GM12865 (cell line): ENCODE measurements at regions not wholly inside any gene's neighbourhood (a gene's known extent, or its start where the extent isn't known, plus 50 kb on each side); places are given as distances from the start of the nearest gene placed in this dataset.

Source experiments
- DNase-seq: peaks from one replicate; pipeline ENCODE4 v3.0.0; 2010; ENCODE audit warnings: low read depth
- H3K4me3 ChIP-seq: 2 replicates; pipeline ENCODE4 v1.5.1; 2011; ENCODE audit warnings: mild to moderate bottlenecking, low read depth, low read length, control low read depth
- TF ChIP-seq, protein P1 (sequence below): IDR thresholded peaks from 2 replicates; pipeline ENCODE4 v1.5.1; 2011; ENCODE audit warnings: low read length, control low read depth, low read depth, inconsistent platforms; ENCODE audit not compliant: insufficient read depth; ENCODE audit errors: missing control alignments

DNA sequence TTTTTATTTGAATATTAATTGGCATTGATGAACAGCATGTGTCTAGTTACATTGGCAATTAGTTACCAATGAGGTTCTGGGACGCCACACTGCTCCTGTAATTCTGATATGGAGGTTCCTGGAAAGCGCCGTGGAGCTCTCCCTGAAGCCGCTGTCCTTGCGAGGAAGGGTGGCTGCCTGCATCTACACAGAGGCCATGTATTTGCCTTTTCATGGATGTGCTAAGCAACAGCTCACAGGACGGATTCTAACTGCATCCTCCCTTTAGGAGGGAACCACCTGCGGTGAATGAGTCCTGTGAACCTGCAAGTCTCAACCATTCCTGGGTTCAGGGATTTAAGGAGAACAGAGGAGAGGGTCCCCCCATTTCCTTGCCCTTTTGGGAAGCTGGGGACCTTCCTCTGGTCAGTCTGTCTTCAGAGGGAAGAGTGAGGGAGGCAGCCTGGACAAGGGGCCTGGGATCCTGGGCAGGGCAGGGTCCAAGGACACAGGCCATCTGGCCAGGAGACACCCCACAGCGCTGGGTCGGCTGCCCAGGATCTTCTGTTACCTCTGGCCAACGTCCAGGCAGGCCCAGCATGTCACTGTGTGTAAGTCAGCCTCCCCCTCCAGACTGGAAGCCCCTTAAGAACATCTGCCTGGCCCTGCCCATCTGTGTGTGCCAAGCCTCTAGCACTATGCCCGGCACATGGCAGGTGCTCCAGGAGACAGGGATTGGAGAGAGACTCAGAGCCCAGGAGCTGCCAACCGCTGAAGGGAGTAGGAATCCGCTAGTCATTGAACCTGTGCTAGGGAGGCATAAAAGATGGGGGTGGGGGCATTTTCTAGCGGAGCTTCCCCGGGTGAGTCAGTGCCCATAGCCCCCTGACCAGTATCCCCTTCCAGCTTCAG lies 314.1 kb upstream of the TNRC6C start:
- no peak overlapping the region for H3K4me3 ChIP-seq
- TF ChIP-seq, protein P1, sequence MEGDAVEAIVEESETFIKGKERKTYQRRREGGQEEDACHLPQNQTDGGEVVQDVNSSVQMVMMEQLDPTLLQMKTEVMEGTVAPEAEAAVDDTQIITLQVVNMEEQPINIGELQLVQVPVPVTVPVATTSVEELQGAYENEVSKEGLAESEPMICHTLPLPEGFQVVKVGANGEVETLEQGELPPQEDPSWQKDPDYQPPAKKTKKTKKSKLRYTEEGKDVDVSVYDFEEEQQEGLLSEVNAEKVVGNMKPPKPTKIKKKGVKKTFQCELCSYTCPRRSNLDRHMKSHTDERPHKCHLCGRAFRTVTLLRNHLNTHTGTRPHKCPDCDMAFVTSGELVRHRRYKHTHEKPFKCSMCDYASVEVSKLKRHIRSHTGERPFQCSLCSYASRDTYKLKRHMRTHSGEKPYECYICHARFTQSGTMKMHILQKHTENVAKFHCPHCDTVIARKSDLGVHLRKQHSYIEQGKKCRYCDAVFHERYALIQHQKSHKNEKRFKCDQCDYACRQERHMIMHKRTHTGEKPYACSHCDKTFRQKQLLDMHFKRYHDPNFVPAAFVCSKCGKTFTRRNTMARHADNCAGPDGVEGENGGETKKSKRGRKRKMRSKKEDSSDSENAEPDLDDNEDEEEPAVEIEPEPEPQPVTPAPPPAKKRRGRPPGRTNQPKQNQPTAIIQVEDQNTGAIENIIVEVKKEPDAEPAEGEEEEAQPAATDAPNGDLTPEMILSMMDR = no peak
- no peak for DNase-seq

DNA sequence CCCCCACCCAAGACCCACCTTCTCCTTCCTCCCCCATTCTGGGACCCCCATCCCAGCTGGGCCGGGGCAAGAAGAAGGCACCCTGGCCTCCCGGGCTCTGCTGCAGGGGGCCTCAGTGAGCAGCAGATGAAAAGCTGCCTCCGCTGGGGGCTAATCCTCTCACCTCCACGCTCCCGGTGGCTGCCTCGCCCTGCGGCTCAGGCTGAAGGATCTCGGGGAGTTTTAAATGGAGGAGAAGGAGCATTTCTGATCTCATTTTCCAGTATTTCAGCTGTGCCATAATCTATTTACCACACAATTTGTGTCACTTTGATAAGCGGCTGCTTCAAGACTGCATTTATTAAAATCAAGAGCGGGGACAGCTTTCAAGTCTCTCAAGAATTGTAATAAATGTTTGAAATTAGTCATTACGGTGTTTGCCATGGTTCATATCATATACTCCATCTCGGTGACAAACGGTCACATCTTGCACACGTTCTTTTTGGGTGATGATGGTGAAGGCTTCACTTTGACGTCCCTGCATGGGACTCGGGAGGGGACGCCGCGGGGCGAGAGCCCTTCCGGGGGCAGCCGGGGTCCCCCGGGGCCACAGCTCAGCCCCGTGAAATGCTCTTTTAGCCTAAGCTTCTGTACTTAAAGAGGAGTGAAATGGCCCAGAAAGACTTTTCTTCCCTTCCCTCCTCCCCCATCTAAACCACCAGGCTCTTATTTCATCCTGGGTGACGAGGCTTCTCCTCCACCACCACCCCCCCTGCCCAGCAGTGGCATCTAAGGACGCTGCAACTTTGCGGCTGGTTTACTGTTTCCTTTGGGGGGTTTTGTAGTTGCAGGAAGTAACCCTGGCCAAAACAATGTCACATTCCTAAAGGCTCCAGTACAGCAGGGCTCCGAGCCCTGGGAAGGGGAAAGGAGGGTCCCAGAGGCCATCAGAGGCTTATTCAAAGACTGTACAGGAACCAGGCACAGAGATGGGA lies 313.1 kb upstream of the TNRC6C start:
- TF ChIP-seq, protein P1 = no peak
- no peak overlapping the region for H3K4me3 ChIP-seq
- DNase-seq = no peak

DNA sequence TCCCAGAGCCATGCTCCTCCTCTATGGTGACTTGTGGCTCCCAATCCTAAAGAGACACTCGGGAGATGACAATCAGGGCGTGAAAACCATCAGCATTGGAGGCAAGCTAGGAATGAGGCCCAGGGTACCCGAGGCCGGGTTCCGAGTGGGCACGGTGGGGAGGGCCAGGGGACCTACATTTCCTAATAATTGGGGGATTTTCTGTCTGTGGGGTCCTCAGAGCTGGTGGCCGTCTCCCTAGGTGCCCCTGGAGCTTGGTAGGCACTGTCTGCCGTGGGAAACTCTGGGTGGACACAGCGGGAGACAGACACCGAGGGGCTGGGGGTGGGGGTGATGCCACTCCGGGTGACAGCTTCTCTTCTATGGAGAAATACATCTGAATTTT lies 312.5 kb upstream of the TNRC6C start:
- no peak overlapping the region for H3K4me3 ChIP-seq
- TF ChIP-seq, protein P1 = no peak
- DNase-seq = no peak

DNA sequence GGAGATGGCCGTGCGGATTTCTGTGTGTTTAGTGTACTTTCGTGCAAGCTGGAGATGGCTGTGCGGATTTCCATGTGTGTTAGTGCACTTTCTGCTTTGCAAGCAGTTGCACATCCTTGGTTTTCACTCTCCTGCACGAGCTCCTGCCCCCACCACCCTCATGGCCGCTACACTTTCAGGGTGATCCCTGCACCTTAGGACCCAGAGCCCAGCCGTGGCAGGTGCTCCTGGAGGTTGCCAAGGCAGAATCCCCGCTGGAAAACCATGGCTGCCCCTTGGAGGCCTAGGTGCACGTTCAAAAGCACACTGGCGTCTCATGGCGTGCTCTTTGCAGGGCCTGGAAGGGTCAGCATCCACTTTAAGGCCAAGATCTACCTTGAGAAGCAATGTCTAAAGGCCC lies 311.0 kb upstream of the TNRC6C start:
- DNase-seq = no peak
- TF ChIP-seq, protein P1 = no peak
- H3K4me3 ChIP-seq = no peak overlapping the region

DNA sequence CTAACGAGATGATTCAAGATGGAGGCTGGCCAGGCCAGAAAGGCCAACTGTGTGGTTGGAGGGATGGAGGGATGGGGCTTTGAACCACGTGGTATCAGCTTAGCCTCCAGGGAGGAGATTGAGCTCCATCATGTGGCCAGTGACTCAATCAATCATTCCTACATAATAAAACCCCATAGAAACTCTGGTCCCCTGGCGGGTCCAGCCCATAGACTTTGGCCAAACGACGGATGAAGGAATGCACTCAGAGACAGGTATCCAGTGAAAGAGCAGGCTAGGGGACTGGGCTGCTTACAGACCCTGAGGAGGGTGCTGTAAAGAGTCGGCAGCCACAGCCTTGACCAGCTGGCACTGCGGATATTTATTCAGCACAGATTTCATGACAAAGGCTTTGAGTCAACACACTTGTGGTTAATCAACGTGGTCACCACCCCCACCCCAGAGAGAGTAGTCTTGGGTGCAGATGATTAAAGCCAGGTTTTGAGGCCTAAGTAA lies 308.7 kb upstream of the TNRC6C start:
- TF ChIP-seq, protein P1 = no peak
- no peak overlapping the region for H3K4me3 ChIP-seq
- DNase-seq = no peak

DNA sequence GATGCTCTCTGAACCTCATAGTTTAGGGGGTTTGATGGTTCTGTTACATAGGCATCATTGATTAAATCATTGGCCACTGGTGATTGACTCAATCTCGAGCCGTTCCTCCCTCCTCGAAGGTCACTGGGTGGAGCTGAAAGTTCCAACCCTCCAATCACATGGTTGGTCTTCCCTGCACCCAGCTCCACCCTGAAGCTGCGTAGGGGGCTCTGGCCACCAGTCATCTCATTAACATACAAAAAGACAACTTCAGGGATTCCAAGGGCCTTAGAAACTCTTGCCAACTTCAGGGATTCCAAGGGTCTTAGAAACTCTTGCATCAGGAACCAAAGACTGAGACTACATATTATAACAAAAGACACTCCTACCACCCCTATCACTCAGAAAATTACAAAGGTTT lies 306.5 kb upstream of the TNRC6C start:
- DNase-seq = no peak
- TF ChIP-seq, protein P1 = no peak

More for the DNA sequence above, 306.5 kb upstream of the TNRC6C start:
- no peak overlapping the region for H3K4me3 ChIP-seq
